Activated naive CD8-positive, alpha-beta T cell treated with anti-CD3 and anti-CD28 coated beads, Interleukin-2, amount 10 ng/mL, durations not matched to agents 7 days and 5 days (primary cell): ENCODE measurements at regions not wholly inside any gene's neighbourhood (a gene's known extent, or its start where the extent isn't known, plus 50 kb on each side); places are given as distances from the start of the nearest gene placed in this dataset.

ENCODE experiments used
- ATAC-seq: fragments of 150-1000 bp; cut with Tn5 transposase; one replicate; pipeline ENCODE4 v1.10.0; 2021; ENCODE audit warnings: low read depth, moderate library complexity
- POLR2A ChIA-PET: fragments of 350-600 bp; sonication (Branson Sonifier 250); formaldehyde crosslinking; loops from one replicate; lab custom pipeline; 2021; ENCODE audit warnings: antibody characterized with exemption; lab: Charles Lee
- DNase-seq: peaks from one replicate; pipeline ENCODE4 v3.0.0; 2021
- H3K27ac Mint-ChIP-seq: one replicate; pipeline ENCODE4 v1.8.0; 2022; ENCODE audit warnings: mild to moderate bottlenecking, mixed read lengths
- H3K27me3 Mint-ChIP-seq: one replicate; pipeline ENCODE4 v1.8.0; 2022; ENCODE audit warnings: mild to moderate bottlenecking, moderate library complexity, mixed read lengths
- H3K36me3 Mint-ChIP-seq: one replicate; pipeline ENCODE4 v1.8.0; 2021; ENCODE audit warnings: mild to moderate bottlenecking, mixed read lengths
- H3K4me1 Mint-ChIP-seq: one replicate; pipeline ENCODE4 v1.8.0; 2021; ENCODE audit warnings: mixed read lengths
- H3K4me3 Mint-ChIP-seq: one replicate; pipeline ENCODE4 v1.8.0; 2022; ENCODE audit warnings: mild to moderate bottlenecking, moderate library complexity, mixed read lengths
- H3K9me3 Mint-ChIP-seq: one replicate; pipeline ENCODE4 v1.8.0; 2021; ENCODE audit warnings: mixed read lengths

DNA sequence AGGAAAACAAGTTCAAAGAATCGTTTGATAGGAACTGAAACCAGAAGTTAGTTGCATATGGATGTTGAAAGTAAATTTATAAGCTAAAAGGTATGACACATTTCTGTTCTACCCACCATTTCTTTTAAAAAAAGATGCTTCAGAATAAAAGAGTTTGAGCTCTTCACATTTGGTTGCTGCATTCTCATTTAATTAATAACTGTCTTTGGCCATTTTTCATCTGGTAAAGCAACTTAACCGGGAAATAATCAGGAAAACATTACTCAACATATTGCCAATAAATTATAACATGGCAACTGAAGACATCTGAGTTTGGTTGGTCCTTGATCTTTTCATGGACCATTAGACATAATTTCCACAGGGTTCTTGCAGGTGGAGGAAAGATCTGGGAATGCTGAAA is 180.2 kb upstream of the TWIST2 start:
- DNase-seq, result no peak
- Mint-ChIP-seq H3K36me3 (no peaks in the 10 kb centered on the region), H3K4me1 (no peaks in the 10 kb centered on the region), H3K9me3 (peaks cover 12% of the 10 kb centered on the region), H3K27me3 (peaks cover 23% of the 10 kb centered on the region), H3K4me3 (no peak overlapping the region), H3K27ac (no peak overlapping the region)
- POLR2A ChIA-PET, result no interaction called here
- ATAC-seq, result no peak

DNA sequence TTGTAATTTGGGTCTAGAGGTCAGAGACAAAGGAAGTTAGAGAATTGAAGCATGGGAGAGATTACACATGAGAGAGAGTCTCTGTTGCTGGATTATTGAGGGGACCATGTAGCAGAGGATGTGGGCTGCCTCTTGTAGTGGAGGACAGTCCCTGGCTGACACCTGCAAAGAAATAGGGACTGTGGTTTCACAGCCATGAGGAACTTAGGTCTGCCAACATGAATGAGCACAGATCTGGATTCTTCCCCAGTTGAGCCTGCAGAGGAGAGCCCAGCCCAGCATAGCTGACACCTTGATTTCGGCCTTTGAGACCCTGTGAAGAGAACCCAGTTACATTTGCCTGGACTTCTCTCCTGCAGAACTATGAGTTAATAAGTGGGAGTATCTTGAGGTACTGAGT is 179.5 kb upstream of the TWIST2 start:
- ATAC-seq, result no peak
- H3K27me3 Mint-ChIP-seq, result peaks cover 25% of the 10 kb centered on the region
- H3K9me3 Mint-ChIP-seq, result peaks cover 9% of the 10 kb centered on the region
- H3K27ac Mint-ChIP-seq, result no peak overlapping the region
- DNase-seq, result no peak
- no peaks in the 10 kb centered on the region for H3K4me1 Mint-ChIP-seq
- no peaks in the 10 kb centered on the region for H3K36me3 Mint-ChIP-seq
- no peak overlapping the region for H3K4me3 Mint-ChIP-seq
- POLR2A ChIA-PET, result no interaction called here

DNA sequence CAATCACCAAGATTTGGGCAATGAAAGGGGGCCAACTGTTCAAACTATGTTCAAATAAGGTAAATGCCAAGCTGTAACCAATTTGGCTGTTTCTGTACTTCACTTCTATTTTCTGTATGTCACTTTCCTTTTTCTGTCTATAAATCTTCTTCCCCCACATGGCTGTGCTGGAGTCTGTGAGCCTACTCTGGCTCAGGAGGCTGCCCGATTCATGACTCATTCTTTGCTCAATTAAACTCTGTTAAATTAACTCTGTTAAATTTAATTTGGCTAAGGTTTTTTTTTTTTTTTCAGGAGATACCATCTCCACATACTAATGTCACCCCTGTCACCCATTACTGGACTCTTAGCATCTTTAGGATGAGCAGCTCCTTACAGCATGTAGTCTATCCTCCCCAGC is 178.8 kb upstream of the TWIST2 start:
- Mint-ChIP-seq H3K36me3 (no peaks in the 10 kb centered on the region), H3K4me3 (no peak overlapping the region)

DNA sequence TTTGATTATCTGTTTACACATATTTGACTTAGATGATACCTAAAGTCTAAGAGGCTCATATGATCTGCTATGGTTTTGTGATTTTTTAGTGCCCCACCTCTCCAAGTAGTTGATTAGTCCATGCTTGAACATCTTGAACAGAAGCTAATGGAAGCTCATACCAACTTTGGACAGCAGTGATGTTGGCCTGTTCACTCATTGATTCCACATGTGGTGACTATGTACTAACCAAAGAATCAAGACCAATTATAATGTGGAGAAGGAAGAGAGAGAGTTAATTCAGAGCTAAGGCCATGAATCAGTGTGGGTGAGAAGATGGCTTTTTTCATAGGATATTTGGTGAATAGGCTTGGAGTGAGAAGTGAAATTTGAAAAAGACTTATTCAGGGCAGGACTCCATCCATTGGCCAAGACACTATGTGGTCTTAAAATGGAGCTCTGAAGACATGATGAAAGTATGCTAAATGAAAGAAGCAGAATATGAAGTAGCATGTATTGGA is 178.3 kb upstream of the TWIST2 start:
- DNase-seq (no peak), ATAC-seq (no peak)
- Mint-ChIP-seq H3K27me3 (peaks cover 24% of the 10 kb centered on the region), H3K9me3 (peaks cover 12% of the 10 kb centered on the region), H3K4me1 (no peaks in the 10 kb centered on the region), H3K4me3 (no peak overlapping the region), H3K36me3 (no peaks in the 10 kb centered on the region), H3K27ac (no peak overlapping the region)
- POLR2A ChIA-PET, result no interaction called here

More for the DNA sequence above, 178.8 kb upstream of the TWIST2 start:
- Mint-ChIP-seq H3K27me3 (peaks cover 25% of the 10 kb centered on the region), H3K27ac (no peak overlapping the region), H3K9me3 (peaks cover 9% of the 10 kb centered on the region), H3K4me1 (no peaks in the 10 kb centered on the region)
- DNase-seq, result no peak
- POLR2A ChIA-PET, result no interaction called here
- no peak for ATAC-seq

DNA sequence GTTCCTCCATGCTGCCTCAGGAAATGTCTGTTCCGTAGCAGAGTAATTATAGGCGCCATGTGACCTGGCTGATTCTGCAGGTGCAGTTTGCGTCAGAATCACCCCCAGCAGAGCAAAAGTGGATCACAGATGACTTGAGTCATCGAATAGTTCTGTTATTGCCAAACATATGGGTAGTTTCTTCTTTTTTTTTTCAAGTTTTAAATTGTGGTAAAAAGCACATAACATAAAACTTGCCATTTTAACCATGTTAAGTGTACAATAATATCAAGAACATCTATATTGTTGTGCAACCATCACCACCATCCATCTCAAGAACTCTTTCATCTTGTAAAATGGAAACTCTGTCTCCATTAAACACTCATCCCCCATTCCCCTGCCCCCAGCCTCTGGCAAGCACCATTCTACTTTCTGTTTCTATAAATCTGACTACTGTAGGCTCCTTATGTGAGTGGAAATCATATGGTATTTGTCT is 177.7 kb upstream of the TWIST2 start:
- ATAC-seq (no peak), DNase-seq (no peak)
- Mint-ChIP-seq H3K9me3 (peaks cover 10% of the 10 kb centered on the region), H3K27ac (no peak overlapping the region), H3K27me3 (peaks cover 19% of the 10 kb centered on the region), H3K4me1 (no peaks in the 10 kb centered on the region), H3K36me3 (no peaks in the 10 kb centered on the region), H3K4me3 (no peak overlapping the region)
- POLR2A ChIA-PET, result no interaction called here

DNA sequence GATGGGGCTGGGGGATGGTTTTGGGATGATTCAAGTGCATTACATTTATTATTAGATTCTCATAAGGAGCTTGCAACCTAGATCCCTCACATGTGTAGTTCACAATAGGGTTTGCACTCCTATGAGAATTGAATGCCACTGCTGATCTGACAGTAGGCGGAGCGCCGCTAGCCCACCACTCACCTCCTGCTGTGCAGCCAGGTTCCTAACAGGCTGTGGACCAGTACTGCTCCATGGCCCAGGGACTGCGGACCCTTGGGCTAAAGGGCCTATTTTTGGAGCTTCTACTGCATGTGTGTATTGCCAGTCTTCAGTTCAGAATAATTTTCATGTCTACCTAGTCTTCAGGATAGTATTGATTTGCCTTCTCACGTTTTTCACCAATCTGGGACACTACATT is 165.3 kb upstream of the TWIST2 start:
- Mint-ChIP-seq H3K4me1 (no peaks in the 10 kb centered on the region), H3K27me3 (peaks cover 26% of the 10 kb centered on the region), H3K36me3 (no peaks in the 10 kb centered on the region), H3K27ac (no peak overlapping the region), H3K9me3 (peaks cover 2% of the 10 kb centered on the region), H3K4me3 (no peak overlapping the region)
- POLR2A ChIA-PET, result no interaction called here
- ATAC-seq (no peak), DNase-seq (no peak)

DNA sequence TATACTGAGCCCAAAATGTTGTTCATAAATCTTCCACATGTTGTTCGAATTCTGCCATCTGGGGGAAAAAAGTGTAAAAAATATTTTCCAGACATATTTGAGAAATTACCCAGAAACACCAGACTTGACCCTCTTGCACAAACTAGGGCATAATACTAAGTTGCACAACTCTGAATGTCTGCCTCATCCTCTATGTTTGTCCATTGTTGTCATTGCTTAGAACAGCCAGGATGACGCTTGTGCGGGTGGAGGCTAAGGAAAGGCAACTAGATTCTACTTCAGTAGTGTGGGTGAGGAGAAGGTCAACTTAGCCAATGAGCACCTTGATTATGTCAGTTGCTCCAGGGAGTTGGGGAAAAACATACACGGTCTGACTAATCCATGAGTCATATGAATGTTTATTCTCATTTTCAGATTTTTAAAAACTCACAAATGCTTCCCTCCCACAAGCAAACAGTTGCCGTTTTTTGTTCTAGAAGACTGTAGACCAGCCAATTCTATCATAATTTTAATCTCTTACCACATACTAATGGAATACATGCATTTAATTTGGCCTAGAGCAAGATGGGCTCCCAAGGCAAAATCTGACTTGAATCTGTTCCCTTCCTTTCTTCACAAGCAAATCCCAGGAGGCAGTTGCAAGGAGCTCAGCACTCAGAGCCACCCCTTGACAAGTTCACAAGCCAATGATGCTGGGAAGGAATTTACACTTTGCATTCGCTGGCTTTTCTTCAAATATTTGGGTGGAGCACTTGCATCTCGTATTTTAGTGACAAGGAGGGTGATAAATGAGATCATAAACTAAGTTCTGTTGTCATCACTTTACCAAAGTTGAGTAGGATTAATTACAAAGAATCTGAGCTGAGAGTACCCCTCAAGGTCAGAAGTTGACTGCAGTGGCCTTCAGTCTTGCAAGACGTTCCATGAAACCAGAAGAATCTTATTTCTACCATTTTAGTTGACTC is 163.2 kb upstream of the TWIST2 start:
- Mint-ChIP-seq H3K27me3 (peaks cover 13% of the 10 kb centered on the region), H3K4me3 (no peak overlapping the region), H3K9me3 (no peaks in the 10 kb centered on the region), H3K27ac (no peak overlapping the region), H3K4me1 (no peaks in the 10 kb centered on the region), H3K36me3 (no peaks in the 10 kb centered on the region)
- DNase-seq (no peak), ATAC-seq (no peak)
- POLR2A ChIA-PET, result no interaction called here

DNA sequence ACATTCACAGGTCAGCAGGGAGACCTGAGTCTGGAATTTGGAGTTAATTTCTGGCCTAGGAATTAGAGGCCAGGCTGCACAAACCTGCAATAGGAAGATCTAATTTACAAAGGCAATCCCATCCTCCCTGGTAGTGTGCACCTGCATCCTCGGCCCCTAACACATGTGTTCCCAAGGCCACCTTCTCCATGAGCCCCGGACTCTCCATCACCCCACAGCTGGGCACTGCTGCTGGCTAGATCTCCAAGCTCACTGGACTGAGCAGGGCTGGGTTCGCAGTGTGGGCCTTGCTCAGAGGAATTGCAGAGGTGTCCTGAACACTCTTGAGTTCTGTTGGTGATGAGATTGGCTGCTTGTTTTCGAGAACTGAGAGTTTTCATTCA is 162.6 kb upstream of the TWIST2 start:
- POLR2A ChIA-PET, result no interaction called here
- Mint-ChIP-seq H3K4me1 (no peaks in the 10 kb centered on the region), H3K4me3 (no peak overlapping the region), H3K27ac (no peak overlapping the region), H3K27me3 (peaks cover 10% of the 10 kb centered on the region), H3K36me3 (no peaks in the 10 kb centered on the region), H3K9me3 (no peaks in the 10 kb centered on the region)
- ATAC-seq (no peak), DNase-seq (no peak)

DNA sequence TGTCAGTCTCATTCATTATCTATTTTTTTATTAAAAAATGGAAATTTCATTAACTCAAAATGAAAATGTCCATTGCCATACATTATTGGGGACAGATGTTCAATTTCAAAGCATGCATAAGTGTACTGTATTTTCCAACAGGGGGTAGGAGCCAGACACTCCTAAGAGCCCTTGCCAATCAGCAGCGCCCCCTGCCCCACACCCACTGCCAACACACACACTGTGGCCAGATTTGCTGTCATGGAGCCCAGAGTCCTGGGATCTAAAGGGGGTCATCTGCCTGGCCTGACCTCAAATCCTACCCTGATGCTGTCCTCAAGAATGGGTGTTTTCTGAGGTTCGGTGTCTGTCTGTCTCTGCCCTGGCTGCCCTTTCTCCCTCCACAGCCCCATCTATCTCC is 162.2 kb upstream of the TWIST2 start:
- ATAC-seq, result no peak
- POLR2A ChIA-PET, result no interaction called here
- H3K4me3 Mint-ChIP-seq, result no peak overlapping the region

DNA sequence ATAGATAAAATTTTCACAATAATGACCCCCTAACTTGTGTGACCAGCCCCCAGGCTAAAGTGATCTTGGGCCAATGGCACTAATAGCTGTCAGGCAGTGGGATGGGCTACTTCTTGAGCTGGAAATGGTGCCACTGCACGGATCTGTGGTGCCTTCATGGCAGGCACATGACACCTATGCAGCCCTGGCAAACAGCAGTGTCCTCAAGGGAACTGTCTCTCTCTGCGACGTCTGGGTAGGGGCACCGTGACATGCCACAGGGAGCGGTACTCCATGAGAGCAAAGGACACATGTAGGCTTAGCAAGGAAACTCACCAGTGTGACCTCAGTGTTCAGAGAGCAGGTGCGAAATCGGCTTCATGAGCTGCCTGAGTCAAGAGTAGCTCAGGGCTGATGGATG is 161.7 kb upstream of the TWIST2 start:
- peaks cover 7% of the 10 kb centered on the region for H3K27me3 Mint-ChIP-seq
- no peaks in the 10 kb centered on the region for H3K4me1 Mint-ChIP-seq
- POLR2A ChIA-PET, result no interaction called here
- H3K27ac Mint-ChIP-seq, result no peak overlapping the region
- H3K36me3 Mint-ChIP-seq, result no peaks in the 10 kb centered on the region
- H3K4me3 Mint-ChIP-seq, result no peak overlapping the region
- ATAC-seq (no peak), DNase-seq (no peak)
- H3K9me3 Mint-ChIP-seq, result no peaks in the 10 kb centered on the region

More for the DNA sequence above, 162.2 kb upstream of the TWIST2 start:
- no peak overlapping the region for H3K27ac Mint-ChIP-seq
- H3K4me1 Mint-ChIP-seq, result no peaks in the 10 kb centered on the region
- H3K27me3 Mint-ChIP-seq, result peaks cover 10% of the 10 kb centered on the region
- H3K9me3 Mint-ChIP-seq, result no peaks in the 10 kb centered on the region
- no peaks in the 10 kb centered on the region for H3K36me3 Mint-ChIP-seq
- no peak for DNase-seq

DNA sequence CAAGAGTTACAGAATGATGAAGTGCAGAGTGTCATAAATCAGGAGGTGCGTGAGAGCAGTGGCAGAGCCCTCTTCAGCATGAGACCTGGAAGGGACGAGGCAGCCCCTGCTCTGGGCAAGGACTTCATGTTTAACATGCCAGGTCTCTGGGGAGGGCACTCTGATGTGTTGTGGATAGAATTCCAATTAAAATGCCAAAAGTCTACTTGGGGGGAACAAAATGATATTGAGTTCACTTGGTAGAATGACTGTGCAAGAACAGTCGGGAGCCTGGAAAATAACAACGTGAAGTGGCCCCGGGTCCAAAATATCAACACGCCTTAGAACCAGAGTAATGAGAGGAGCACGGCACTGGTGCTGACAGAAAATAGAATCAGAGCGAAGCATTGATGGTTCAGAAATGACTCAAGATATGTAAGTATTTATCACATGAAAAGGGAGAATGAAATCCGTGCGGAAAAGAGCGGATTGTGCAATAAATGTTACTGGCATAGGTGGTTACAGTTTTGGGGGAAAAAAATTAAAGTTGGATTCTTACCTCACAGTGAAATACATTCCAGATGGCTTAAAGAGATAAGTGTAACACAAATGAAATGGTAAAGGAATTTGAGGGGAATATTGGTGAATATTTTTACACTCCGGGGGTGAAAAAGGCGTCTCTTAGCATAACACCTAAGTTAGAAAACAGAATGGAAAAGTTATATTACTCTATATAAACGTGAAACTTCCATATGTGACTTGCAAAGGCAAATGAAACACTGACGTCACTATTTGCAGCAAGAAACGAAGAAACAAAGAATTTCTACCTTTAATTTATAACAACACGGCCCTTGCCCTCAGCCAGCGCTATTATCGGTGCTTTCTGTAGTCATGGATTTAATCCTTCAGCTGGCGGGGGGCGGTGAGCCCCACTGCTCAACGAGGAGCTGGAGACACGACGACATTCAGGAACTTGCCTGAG is 159.4 kb upstream of the TWIST2 start:
- H3K27ac Mint-ChIP-seq, result no peak overlapping the region
- H3K9me3 Mint-ChIP-seq, result no peaks in the 10 kb centered on the region
- no peaks in the 10 kb centered on the region for H3K36me3 Mint-ChIP-seq
- POLR2A ChIA-PET, result no interaction called here
- H3K4me1 Mint-ChIP-seq, result no peaks in the 10 kb centered on the region
- no peak overlapping the region for H3K4me3 Mint-ChIP-seq
- ATAC-seq (no peak), DNase-seq (no peak)
- peaks cover 2% of the 10 kb centered on the region for H3K27me3 Mint-ChIP-seq

DNA sequence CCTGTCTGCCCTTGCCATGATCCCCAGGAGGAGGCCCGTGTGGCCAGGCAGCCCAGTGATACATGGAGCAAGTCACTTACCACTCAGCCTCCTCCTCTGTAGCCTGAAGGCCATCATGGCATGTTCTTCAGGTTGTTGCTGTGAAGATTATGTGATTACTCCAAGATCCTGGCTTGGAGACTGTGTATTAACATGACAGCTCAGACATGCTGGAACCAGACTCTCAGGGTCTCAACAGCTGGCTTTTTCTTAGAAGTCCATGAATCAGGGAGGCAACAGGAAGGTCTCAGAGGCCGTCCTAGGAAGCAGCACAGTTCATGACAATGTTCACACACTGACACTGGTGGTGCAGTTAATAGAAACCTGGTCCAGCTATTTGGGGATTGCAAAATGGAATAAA is 158.6 kb upstream of the TWIST2 start:
- POLR2A ChIA-PET, result no interaction called here
- ATAC-seq, result no peak
- Mint-ChIP-seq H3K4me3 (no peak overlapping the region), H3K27ac (no peak overlapping the region), H3K4me1 (no peaks in the 10 kb centered on the region), H3K36me3 (no peaks in the 10 kb centered on the region), H3K27me3 (peaks cover 2% of the 10 kb centered on the region), H3K9me3 (no peaks in the 10 kb centered on the region)
- no peak for DNase-seq

DNA sequence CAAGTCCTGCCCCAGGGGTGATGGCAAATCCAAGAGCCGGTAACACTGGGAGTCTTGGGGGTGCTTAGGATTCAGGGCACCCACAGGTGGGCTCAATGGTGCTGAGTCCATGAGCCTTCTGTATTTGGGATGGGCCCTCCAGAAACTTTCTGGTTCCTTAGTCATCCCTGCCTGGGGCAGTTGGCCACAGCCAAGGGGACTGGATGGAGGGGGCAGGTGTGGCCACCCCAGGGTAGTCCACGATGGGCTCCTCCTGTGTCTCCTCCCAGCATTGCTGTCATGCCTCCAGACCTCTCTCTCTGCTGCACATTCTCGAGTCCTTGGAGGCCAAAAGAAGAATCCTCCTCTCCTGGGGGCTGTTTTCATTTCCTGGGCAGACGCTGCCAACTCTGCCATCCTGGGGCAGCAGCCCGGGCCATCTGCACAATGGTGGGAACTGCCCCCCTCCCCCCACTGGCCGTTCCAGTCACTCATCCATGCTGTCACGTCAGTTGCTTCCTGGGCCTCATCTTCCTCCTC is 158.0 kb upstream of the TWIST2 start:
- no peak overlapping the region for H3K27ac Mint-ChIP-seq
- no peak for DNase-seq

More for the DNA sequence above, 158.0 kb upstream of the TWIST2 start:
- Mint-ChIP-seq H3K4me3 (no peak overlapping the region), H3K27me3 (peaks cover 2% of the 10 kb centered on the region), H3K9me3 (no peaks in the 10 kb centered on the region), H3K4me1 (no peaks in the 10 kb centered on the region), H3K36me3 (no peaks in the 10 kb centered on the region)
- ATAC-seq, result no peak
- POLR2A ChIA-PET, result no interaction called here
